ENCODE measurements at regions not wholly inside any gene's neighbourhood (a gene's known extent, or its start where the extent isn't known, plus 50 kb on each side); places are given as distances from the start of the nearest gene placed in this dataset.

- TF ChIP-seq ZNF24 (IDR thresholded peaks at IDR 0.05) (no peak), BACH1 (IDR thresholded peaks at IDR 0.05; ENCODE audit: borderline replicate concordance) (no peak), LARP7 (IDR thresholded peaks at IDR 0.05) (no peak), ZBTB33 (IDR thresholded peaks at IDR 0.05) (no peak), MLLT1 (IDR thresholded peaks at IDR 0.05) (no peak), CBX3 (IDR thresholded peaks at IDR 0.05; ENCODE audit: borderline replicate concordance, low read depth) (no peak), STAT3 (IDR thresholded peaks at IDR 0.05; ENCODE audit: low read depth, low read length) (no peak), CUX1 (IDR thresholded peaks at IDR 0.05; ENCODE audit: insufficient replicate concordance, low read depth, low read length) (no peak), YY1 (IDR thresholded peaks at IDR 0.05; ENCODE audit: low read depth, low read length) (no peak)
Observed at GRCh38 chr20:4470375-4470774, 215.9 kb upstream of the PRNP start (continued).

Data from GM12878 (cell line).